ENCODE measurements at regions not wholly inside any gene's neighbourhood (a gene's known extent, or its start where the extent isn't known, plus 50 kb on each side); places are given as distances from the start of the nearest gene placed in this dataset.
"Not testable (repeated sequence)": the region's sequence is repeated elsewhere in the genome, so short reads cannot be mapped to it uniquely, and the experiment has no call there.

GRCh38 chr1:61579802-61580201, 145.1 kb downstream of the TM2D1 start:
- DNase-seq = no peak

GRCh38 chr1:61572046-61572445, 152.9 kb downstream of the TM2D1 start:
- DNase-seq = no peak

- DNase-seq = no peak
Measured at GRCh38 chr1:61570191-61570590, 154.8 kb downstream of the TM2D1 start.

GRCh38 chr1:61569303-61569621, 155.7 kb downstream of the TM2D1 start:
- DNase-seq = no peak

GRCh38 chr1:61568460-61569302, 156.3 kb downstream of the TM2D1 start:
- no peak for DNase-seq

GRCh38 chr1:61566177-61566576, 158.8 kb downstream of the TM2D1 start:
- DNase-seq = no peak

- DNase-seq = no peak
Measured at GRCh38 chr1:61563611-61564010, 161.3 kb downstream of the TM2D1 start.

- no peak for DNase-seq
Measured at GRCh38 chr1:61561666-61562065, 163.3 kb downstream of the TM2D1 start.

- DNase-seq = no peak
Measured at GRCh38 chr1:61560385-61560784, 164.6 kb downstream of the TM2D1 start.

GRCh38 chr1:61556631-61557030, 168.3 kb downstream of the TM2D1 start:
- no peak for DNase-seq

GRCh38 chr1:61552630-61553305, 172.2 kb downstream of the TM2D1 start:
- DNase-seq = no peak

- not testable (repeated sequence) for DNase-seq
Measured at GRCh38 chr1:61547302-61547701, 177.6 kb downstream of the TM2D1 start.

- not testable (repeated sequence) for DNase-seq
Measured at GRCh38 chr1:61544870-61545269, 180.1 kb downstream of the TM2D1 start.

GRCh38 chr1:61543498-61543897, 181.4 kb downstream of the TM2D1 start:
- not testable (repeated sequence) for DNase-seq

GRCh38 chr1:61539720-61540462, 185.1 kb downstream of the TM2D1 start:
- no peak for DNase-seq

- DNase-seq = no peak
Measured at GRCh38 chr1:61538228-61538627, 186.7 kb downstream of the TM2D1 start.

- no peak for DNase-seq
Measured at GRCh38 chr1:61536174-61537108, 188.5 kb downstream of the TM2D1 start.

- DNase-seq = no peak
Measured at GRCh38 chr1:61534847-61535246, 190.1 kb downstream of the TM2D1 start.

- DNase-seq = no peak
Measured at GRCh38 chr1:61533546-61533945, 191.4 kb downstream of the TM2D1 start.

GRCh38 chr1:61531716-61532115, 193.2 kb downstream of the TM2D1 start:
- DNase-seq = no peak

GRCh38 chr1:61523893-61524605, 200.9 kb downstream of the TM2D1 start:
- DNase-seq = no peak

GRCh38 chr1:61523229-61523628, 201.7 kb downstream of the TM2D1 start:
- DNase-seq = no peak
